Parathyroid adenoma (tissue), 2 donors: ENCODE measurements at regions not wholly inside any gene's neighbourhood (a gene's known extent, or its start where the extent isn't known, plus 50 kb on each side); places are given as distances from the start of the nearest gene placed in this dataset.

Source experiments
- H2AFZ ChIP-seq: fragments of 300-600 bp; sonication (generic); one replicate; pipeline ENCODE4 v1.7.0; 2017; ENCODE audit warnings: antibody characterized with exemption, mild to moderate bottlenecking
- H3K27ac ChIP-seq: fragments of 300-600 bp; sonication (generic); one replicate; pipeline ENCODE4 v1.7.0; 2017
- H3K27me3 ChIP-seq: fragments of 300-600 bp; sonication (generic); one replicate; pipeline ENCODE4 v1.7.0; 2017; ENCODE audit warnings: low read length; ENCODE audit not compliant: control insufficient read depth, insufficient read depth
- H3K36me3 ChIP-seq: fragments of 300-600 bp; sonication (generic); one replicate; pipeline ENCODE4 v1.7.0; 2017; ENCODE audit warnings: low read length; ENCODE audit not compliant: control insufficient read depth, insufficient read depth
- H3K4me1 ChIP-seq: fragments of 300-600 bp; sonication (generic); one replicate; pipeline ENCODE4 v1.7.0; 2017; ENCODE audit warnings: control low read depth
- H3K4me2 ChIP-seq: fragments of 300-600 bp; sonication (generic); one replicate; pipeline ENCODE4 v1.7.0; 2017; ENCODE audit warnings: low read length
- H3K4me3 ChIP-seq: fragments of 300-600 bp; sonication (generic); one replicate; pipeline ENCODE4 v1.7.0; 2017; ENCODE audit warnings: low read depth, low read length
- H3K79me2 ChIP-seq: fragments of 300-600 bp; sonication (generic); one replicate; pipeline ENCODE4 v1.7.0; 2017; ENCODE audit warnings: control low read depth
- H3K9ac ChIP-seq: fragments of 300-600 bp; sonication (generic); one replicate; pipeline ENCODE4 v1.7.0; 2017; ENCODE audit warnings: mild to moderate bottlenecking
- H3K9me3 ChIP-seq: fragments of 300-600 bp; sonication (generic); one replicate; pipeline ENCODE4 v1.7.0; 2017; ENCODE audit warnings: low read length; ENCODE audit not compliant: control insufficient read depth
- TF ChIP-seq, protein P1 (sequence below): fragments of 300-600 bp; sonication (generic); IDR thresholded peaks from one replicate; pipeline ENCODE4 v1.7.0; 2017; ENCODE audit warnings: antibody characterized with exemption, mild to moderate bottlenecking
- donor health status: primary hyperparathyroidism.

DNA sequence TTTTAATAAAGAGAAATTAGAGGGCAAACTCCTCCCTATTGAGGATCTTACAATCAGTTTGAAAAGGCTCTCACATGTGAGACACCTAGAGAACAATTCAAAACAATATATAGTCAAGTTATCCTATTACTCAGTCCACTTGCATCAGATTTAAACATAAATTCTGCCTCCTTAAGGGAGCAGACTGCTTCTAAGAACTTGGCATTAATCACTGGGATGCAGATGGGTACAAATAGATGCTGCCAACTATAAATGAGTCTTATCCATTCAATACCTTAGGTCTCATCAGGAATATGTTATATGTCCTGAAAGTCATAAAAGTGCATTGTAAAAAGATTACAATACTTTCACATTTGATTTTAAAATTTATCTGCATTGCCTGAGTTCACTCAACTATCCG is 269.3 kb upstream of the KIRREL3 start:
- no peaks in the 10 kb centered on the region for H3K4me1 ChIP-seq
- H2AFZ ChIP-seq = no peak overlapping the region
- no peak overlapping the region for H3K9ac ChIP-seq
- TF ChIP-seq, protein P1, sequence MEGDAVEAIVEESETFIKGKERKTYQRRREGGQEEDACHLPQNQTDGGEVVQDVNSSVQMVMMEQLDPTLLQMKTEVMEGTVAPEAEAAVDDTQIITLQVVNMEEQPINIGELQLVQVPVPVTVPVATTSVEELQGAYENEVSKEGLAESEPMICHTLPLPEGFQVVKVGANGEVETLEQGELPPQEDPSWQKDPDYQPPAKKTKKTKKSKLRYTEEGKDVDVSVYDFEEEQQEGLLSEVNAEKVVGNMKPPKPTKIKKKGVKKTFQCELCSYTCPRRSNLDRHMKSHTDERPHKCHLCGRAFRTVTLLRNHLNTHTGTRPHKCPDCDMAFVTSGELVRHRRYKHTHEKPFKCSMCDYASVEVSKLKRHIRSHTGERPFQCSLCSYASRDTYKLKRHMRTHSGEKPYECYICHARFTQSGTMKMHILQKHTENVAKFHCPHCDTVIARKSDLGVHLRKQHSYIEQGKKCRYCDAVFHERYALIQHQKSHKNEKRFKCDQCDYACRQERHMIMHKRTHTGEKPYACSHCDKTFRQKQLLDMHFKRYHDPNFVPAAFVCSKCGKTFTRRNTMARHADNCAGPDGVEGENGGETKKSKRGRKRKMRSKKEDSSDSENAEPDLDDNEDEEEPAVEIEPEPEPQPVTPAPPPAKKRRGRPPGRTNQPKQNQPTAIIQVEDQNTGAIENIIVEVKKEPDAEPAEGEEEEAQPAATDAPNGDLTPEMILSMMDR = no peak
- H3K4me3 ChIP-seq = no peak overlapping the region
- H3K36me3 ChIP-seq = no peaks in the 10 kb centered on the region
- H3K27me3 ChIP-seq = no peaks in the 10 kb centered on the region
- no peak overlapping the region for H3K4me2 ChIP-seq
- no peak overlapping the region for H3K27ac ChIP-seq
- no peaks in the 10 kb centered on the region for H3K9me3 ChIP-seq
- no peaks in the 10 kb centered on the region for H3K79me2 ChIP-seq

DNA sequence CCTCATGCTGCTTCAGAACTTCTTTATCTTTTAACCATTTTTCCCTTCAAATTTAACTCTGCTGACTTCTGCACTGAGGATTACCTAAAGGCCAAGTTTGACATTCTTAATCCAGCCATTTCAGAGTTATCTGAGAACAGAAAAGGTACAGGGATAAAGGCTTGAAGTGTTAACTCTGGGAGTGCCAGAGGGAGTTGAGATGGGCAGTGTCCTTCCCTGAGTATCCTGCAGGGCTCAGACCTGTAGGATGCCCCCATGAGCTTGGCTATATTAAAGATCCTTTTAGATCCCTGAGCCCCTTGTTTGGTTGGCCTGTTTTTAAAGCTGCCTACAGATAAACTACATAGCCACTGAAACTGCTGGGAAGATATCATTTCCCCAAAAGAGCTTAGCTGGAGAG is 268.4 kb upstream of the KIRREL3 start:
- no peaks in the 10 kb centered on the region for H3K27me3 ChIP-seq

DNA sequence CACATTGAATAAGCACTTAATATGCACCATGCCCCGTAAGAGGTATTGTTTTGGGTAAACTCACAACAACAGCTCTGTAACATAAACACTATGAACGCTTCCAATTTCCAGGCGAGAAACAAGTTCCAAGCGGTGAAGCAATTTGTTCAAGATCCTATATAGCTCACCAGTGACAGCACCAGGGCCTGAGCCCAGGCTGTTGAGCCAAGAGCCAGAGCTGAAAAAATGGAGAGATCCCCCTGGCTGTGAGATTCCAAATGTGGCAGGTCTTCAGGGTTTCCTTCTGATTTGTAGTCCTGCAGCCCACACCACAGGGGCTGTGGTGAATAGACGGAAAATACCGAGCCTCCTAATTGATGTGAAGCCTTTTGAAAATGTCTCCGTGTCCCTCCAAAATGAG is 268.0 kb upstream of the KIRREL3 start:
- H3K79me2 ChIP-seq = no peaks in the 10 kb centered on the region
- H3K36me3 ChIP-seq = no peaks in the 10 kb centered on the region
- no peak overlapping the region for H3K27ac ChIP-seq
- no peak overlapping the region for H3K9ac ChIP-seq
- no peak overlapping the region for H3K4me2 ChIP-seq
- TF ChIP-seq, protein P1 = no peak
- no peak overlapping the region for H2AFZ ChIP-seq
- no peaks in the 10 kb centered on the region for H3K4me1 ChIP-seq
- H3K4me3 ChIP-seq = no peak overlapping the region
- no peaks in the 10 kb centered on the region for H3K9me3 ChIP-seq
- H3K27me3 ChIP-seq = no peaks in the 10 kb centered on the region

More for the DNA sequence above, 268.4 kb upstream of the KIRREL3 start:
- Histone ChIP-seq H3K79me2 (no peaks in the 10 kb centered on the region), H3K4me1 (no peaks in the 10 kb centered on the region), H2AFZ (no peak overlapping the region), H3K4me2 (no peak overlapping the region), H3K9ac (no peak overlapping the region), H3K9me3 (no peaks in the 10 kb centered on the region), H3K36me3 (no peaks in the 10 kb centered on the region), H3K27ac (no peak overlapping the region), H3K4me3 (no peak overlapping the region)
- TF ChIP-seq, protein P1 = no peak

DNA sequence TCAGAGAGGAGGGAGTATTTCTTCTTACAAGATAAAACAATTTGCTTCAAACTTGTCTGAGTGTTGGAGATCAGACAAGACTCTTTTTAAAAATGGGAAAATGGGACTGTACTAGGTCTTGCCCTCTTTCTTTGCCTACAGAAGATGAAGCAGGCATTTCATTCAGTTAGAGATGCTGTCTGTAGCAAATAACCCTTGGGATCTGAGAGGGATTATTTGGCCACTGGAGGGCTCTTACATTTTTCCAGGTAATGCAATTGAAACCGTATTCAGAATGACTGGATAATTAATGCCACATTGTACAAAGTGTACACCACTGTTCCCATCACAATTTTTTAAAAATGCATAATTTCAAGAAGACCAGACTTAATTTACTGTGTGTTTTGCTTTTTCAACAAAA is 258.5 kb upstream of the KIRREL3 start:
- TF ChIP-seq, protein P1 = no peak
- Histone ChIP-seq H2AFZ (no peak overlapping the region), H3K9ac (no peak overlapping the region), H3K9me3 (no peaks in the 10 kb centered on the region), H3K4me2 (no peak overlapping the region), H3K4me3 (no peak overlapping the region), H3K36me3 (no peaks in the 10 kb centered on the region), H3K27me3 (no peaks in the 10 kb centered on the region), H3K79me2 (no peaks in the 10 kb centered on the region), H3K4me1 (no peaks in the 10 kb centered on the region), H3K27ac (no peak overlapping the region)

DNA sequence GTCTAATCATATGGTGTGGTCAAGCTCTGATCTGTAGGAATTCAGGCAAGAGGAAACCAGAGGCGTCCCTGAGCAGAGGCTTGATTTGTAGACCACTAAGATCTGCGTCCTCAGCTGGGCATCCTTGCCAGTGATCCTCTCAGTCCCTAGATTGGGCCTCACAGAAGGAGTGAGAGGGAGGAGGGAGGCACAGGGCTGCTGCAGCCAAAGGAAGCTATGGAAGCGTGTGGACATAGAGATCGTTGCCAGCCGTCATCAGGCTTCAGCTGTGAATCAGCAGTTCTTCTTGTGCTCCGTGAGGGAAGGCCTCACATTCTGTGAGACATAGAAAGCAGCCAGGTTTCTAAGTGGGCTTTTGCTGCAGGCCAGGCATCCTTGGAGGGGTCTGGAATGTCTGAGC is 254.6 kb upstream of the KIRREL3 start:
- Histone ChIP-seq H3K9ac (no peak overlapping the region), H3K4me3 (no peak overlapping the region), H3K4me1 (no peaks in the 10 kb centered on the region), H3K27ac (no peak overlapping the region), H2AFZ (no peak overlapping the region), H3K9me3 (no peaks in the 10 kb centered on the region), H3K79me2 (no peaks in the 10 kb centered on the region), H3K27me3 (no peaks in the 10 kb centered on the region), H3K36me3 (no peaks in the 10 kb centered on the region), H3K4me2 (no peak overlapping the region)
- TF ChIP-seq, protein P1 = no peak
